Neuronal stem cell (in vitro differentiated cells): ENCODE measurements at regions not wholly inside any gene's neighbourhood (a gene's known extent, or its start where the extent isn't known, plus 50 kb on each side); places are given as distances from the start of the nearest gene placed in this dataset.

Experiments
- DNase-seq: peaks from one replicate; pipeline ENCODE4 v3.0.0-alpha.2; 2013; ENCODE audit warnings: low spot score
- H2AFZ ChIP-seq: one replicate; pipeline ENCODE4 v1.6.1; 2013; ENCODE audit warnings: mild to moderate bottlenecking, low read length, inconsistent platforms
- H2AK5ac ChIP-seq: 2 replicates; pipeline ENCODE4 v1.6.1; 2013; ENCODE audit warnings: low read depth, mild to moderate bottlenecking, inconsistent platforms, low read length, moderate library complexity, mixed read lengths
- H2BK120ac ChIP-seq: 2 replicates; pipeline ENCODE4 v1.6.1; 2013; ENCODE audit warnings: low read depth, mild to moderate bottlenecking, inconsistent platforms, low read length, moderate library complexity, mixed read lengths
- H2BK12ac ChIP-seq: one replicate; pipeline ENCODE4 v1.6.1; 2013; ENCODE audit warnings: low read length, inconsistent platforms
- H2BK15ac ChIP-seq: 2 replicates; pipeline ENCODE4 v1.6.1; 2013; ENCODE audit warnings: mild to moderate bottlenecking, low read length, inconsistent platforms, mixed read lengths
- H2BK5ac ChIP-seq: one replicate; pipeline ENCODE4 v1.6.1; 2013; ENCODE audit warnings: inconsistent platforms, mild to moderate bottlenecking, low read length, moderate library complexity
- H3K14ac ChIP-seq: one replicate; pipeline ENCODE4 v1.6.1; 2013; ENCODE audit warnings: low read length, inconsistent platforms
- H3K18ac ChIP-seq: 2 replicates; pipeline ENCODE4 v1.6.1; 2013; ENCODE audit warnings: low read length, inconsistent platforms
- H3K23ac ChIP-seq: 2 replicates; pipeline ENCODE4 v1.6.1; 2013; ENCODE audit warnings: low read depth, mild to moderate bottlenecking, mixed read lengths, low read length, inconsistent platforms; ENCODE audit not compliant: poor library complexity
- H3K27ac ChIP-seq: replicated peaks from 3 replicates; pipeline ENCODE4 v1.5.1; 2013; ENCODE audit warnings: low read length, inconsistent platforms
- H3K27me3 ChIP-seq, 3 experiments: 2 replicates each; pipeline ENCODE4 v1.6.1; 2013; ENCODE audit warnings: low read length in 3 of 3, mild to moderate bottlenecking in 2 of 3, inconsistent platforms in 1 of 3, low read depth in 1 of 3, mixed read lengths in 1 of 3, moderate library complexity in 1 of 3; ENCODE audit not compliant: control insufficient read depth in 3 of 3, insufficient read depth in 3 of 3
- H3K36me3 ChIP-seq, 2 donors: replicated peaks in 1 of 2; 2 replicates each; pipeline ENCODE4 v1.6.1; 2013; ENCODE audit warnings: low read length in 2 of 2; ENCODE audit not compliant: control insufficient read depth in 2 of 2, insufficient read depth in 2 of 2
- H3K4ac ChIP-seq: 2 replicates; pipeline ENCODE4 v1.6.1; 2013; ENCODE audit warnings: inconsistent platforms, mild to moderate bottlenecking, low read length, moderate library complexity
- H3K4me1 ChIP-seq, 2 donors: 1 replicate in 1 of 2; 2 replicates in 1 of 2; pipeline ENCODE4 v1.6.1; 2013; ENCODE audit warnings: low read length in 2 of 2, low read depth in 1 of 2; ENCODE audit not compliant: control insufficient read depth in 2 of 2, insufficient read depth in 1 of 2
- H3K4me2 ChIP-seq: one replicate; pipeline ENCODE4 v1.6.1; 2013; ENCODE audit warnings: mild to moderate bottlenecking, low read length, inconsistent platforms; ENCODE audit not compliant: insufficient read depth, poor library complexity, severe bottlenecking
- H3K4me3 ChIP-seq, 2 donors: 2 replicates each; pipeline ENCODE4 v1.5.1; 2013; ENCODE audit warnings: low read length in 2 of 2, mild to moderate bottlenecking in 2 of 2, inconsistent platforms in 1 of 2, moderate library complexity in 1 of 2
- H3K79me1 ChIP-seq: one replicate; pipeline ENCODE4 v1.6.1; 2013; ENCODE audit warnings: low read depth, mild to moderate bottlenecking, inconsistent platforms, low read length, moderate library complexity
- H3K9ac ChIP-seq: one replicate; pipeline ENCODE4 v1.6.1; 2013; ENCODE audit warnings: mild to moderate bottlenecking, low read depth, low read length, inconsistent platforms; ENCODE audit not compliant: poor library complexity
- H3K9me3 ChIP-seq, 2 donors: replicated peaks in 1 of 2; 2 replicates each; pipeline versions ENCODE3 to v1.6.1; 2013; ENCODE audit warnings: low read length in 2 of 2, mild to moderate bottlenecking in 2 of 2, inconsistent platforms in 1 of 2, low read depth in 1 of 2, mixed read lengths in 1 of 2, moderate library complexity in 1 of 2; ENCODE audit not compliant: control insufficient read depth in 2 of 2, insufficient read depth in 1 of 2
- H4K8ac ChIP-seq: one replicate; pipeline ENCODE4 v1.6.1; 2013; ENCODE audit warnings: low read depth, mild to moderate bottlenecking, inconsistent platforms, low read length, moderate library complexity
- H4K91ac ChIP-seq: one replicate; pipeline ENCODE4 v1.6.1; 2013; ENCODE audit warnings: low read length, low read depth, mild to moderate bottlenecking, inconsistent platforms; ENCODE audit not compliant: poor library complexity
- WGBS, 2 donors: extraction: QIAGEN DNeasy Blood & Tissue Kit; methylation state at CpG; one replicate each; pipeline ENCODE4 v1.1.7; 2013; ENCODE audit warnings: missing lambda C conversion rate in 2 of 2, mixed read lengths in 1 of 2; ENCODE audit not compliant: insufficient read length in 2 of 2, insufficient replicate concordance in 1 of 2; ENCODE audit errors: extremely low coverage in 2 of 2; 5-methylcytosine and 5-hydroxymethylcytosine counted together

- Histone ChIP-seq H3K4me3 (no peak overlapping the region), H4K8ac (no peak overlapping the region), H2AK5ac (no peak overlapping the region), H2BK15ac (no peak overlapping the region), H3K4ac (no peak overlapping the region), H2AFZ (no peak overlapping the region), H2BK5ac (no peak overlapping the region), H2BK12ac (no peak overlapping the region), H2BK120ac (no peak overlapping the region), H4K91ac (no peak overlapping the region), H3K18ac (no peak overlapping the region), H3K4me1 (no peaks in the 10 kb centered on the region), H3K14ac (no peak overlapping the region), H3K23ac (no peak overlapping the region), H3K27ac (no peak overlapping the region), H3K9me3 (no peaks in the 10 kb centered on the region), H3K27me3 (no peaks in the 10 kb centered on the region), H3K4me2 (no peak overlapping the region), H3K79me1 (no peaks in the 10 kb centered on the region), H3K9ac (no peak overlapping the region), H3K36me3 (no peaks in the 10 kb centered on the region)
- no CpG with 5 or more reads among the region's 2 CpGs for WGBS, 2 donors
- no peak for DNase-seq
Observed at GRCh38 chr5:51194671-51195070, 188.6 kb upstream of the ISL1 start.

GRCh38 chr5:51201024-51201423, 182.2 kb upstream of the ISL1 start:
- no peak overlapping the region for H3K4ac ChIP-seq
- H3K79me1 ChIP-seq, result no peaks in the 10 kb centered on the region
- no peaks in the 10 kb centered on the region for H3K4me1 ChIP-seq
- no peak overlapping the region for H3K14ac ChIP-seq
- no peaks in the 10 kb centered on the region for H3K36me3 ChIP-seq
- H3K23ac ChIP-seq, result no peak overlapping the region
- H3K9ac ChIP-seq, result no peak overlapping the region
- no peak overlapping the region for H2BK15ac ChIP-seq
- no peak overlapping the region for H2BK5ac ChIP-seq
- DNase-seq, result no peak
- H2BK12ac ChIP-seq, result no peak overlapping the region
- no peak overlapping the region for H4K91ac ChIP-seq
- H2BK120ac ChIP-seq, result no peak overlapping the region
- no peaks in the 10 kb centered on the region for H3K27me3 ChIP-seq
- H2AK5ac ChIP-seq, result no peak overlapping the region
- H4K8ac ChIP-seq, result no peak overlapping the region
- no peak overlapping the region for H3K4me2 ChIP-seq
- no peak overlapping the region for H3K18ac ChIP-seq
- H3K4me3 ChIP-seq, result no peak overlapping the region
- H3K27ac ChIP-seq, result no peak overlapping the region
- H2AFZ ChIP-seq, result no peak overlapping the region
- WGBS, 2 donors, result no CpG with 5 or more reads among the region's 6 CpGs
- no peaks in the 10 kb centered on the region for H3K9me3 ChIP-seq

GRCh38 chr5:51201708-51202107, 181.5 kb upstream of the ISL1 start:
- Histone ChIP-seq H2BK15ac (no peak overlapping the region), H2BK120ac (no peak overlapping the region), H4K91ac (no peak overlapping the region), H3K9me3 (no peaks in the 10 kb centered on the region), H4K8ac (no peak overlapping the region), H3K36me3 (no peaks in the 10 kb centered on the region), H3K27me3 (no peaks in the 10 kb centered on the region), H2AFZ (no peak overlapping the region), H3K4me3 (no peak overlapping the region), H3K4me2 (no peak overlapping the region), H3K79me1 (no peaks in the 10 kb centered on the region), H3K27ac (no peak overlapping the region), H3K14ac (no peak overlapping the region), H3K4me1 (no peaks in the 10 kb centered on the region), H3K23ac (no peak overlapping the region), H2BK5ac (no peak overlapping the region), H3K18ac (no peak overlapping the region), H2BK12ac (no peak overlapping the region), H2AK5ac (no peak overlapping the region), H3K4ac (no peak overlapping the region), H3K9ac (no peak overlapping the region)
- WGBS, 2 donors, result no CpG with 5 or more reads among the region's 1 CpG
- DNase-seq, result no peak

- H2BK15ac ChIP-seq, result no peak overlapping the region
- H3K4ac ChIP-seq, result no peak overlapping the region
- no peak overlapping the region for H3K14ac ChIP-seq
- H4K91ac ChIP-seq, result no peak overlapping the region
- no peak for DNase-seq
- H3K9me3 ChIP-seq, result no peaks in the 10 kb centered on the region
- no peak overlapping the region for H3K18ac ChIP-seq
- H3K9ac ChIP-seq, result no peak overlapping the region
- no peaks in the 10 kb centered on the region for H3K36me3 ChIP-seq
- H2AK5ac ChIP-seq, result no peak overlapping the region
- no peak overlapping the region for H4K8ac ChIP-seq
- no peaks in the 10 kb centered on the region for H3K4me1 ChIP-seq
- H3K27ac ChIP-seq, result no peak overlapping the region
- H2AFZ ChIP-seq, result no peak overlapping the region
- H3K79me1 ChIP-seq, result no peaks in the 10 kb centered on the region
- H3K4me3 ChIP-seq, result no peak overlapping the region
- WGBS, 2 donors, result no CpG with 5 or more reads among the region's 2 CpGs
- H3K27me3 ChIP-seq, result no peaks in the 10 kb centered on the region
- H2BK120ac ChIP-seq, result no peak overlapping the region
- H3K23ac ChIP-seq, result no peak overlapping the region
- no peak overlapping the region for H2BK12ac ChIP-seq
- H2BK5ac ChIP-seq, result no peak overlapping the region
- no peak overlapping the region for H3K4me2 ChIP-seq
Observed at GRCh38 chr5:51202161-51202560, 181.1 kb upstream of the ISL1 start.
